ENCODE measurements at regions not wholly inside any gene's neighbourhood (a gene's known extent, or its start where the extent isn't known, plus 50 kb on each side); places are given as distances from the start of the nearest gene placed in this dataset.

- H3K4me2 ChIP-seq (ENCODE audit: insufficient read depth, low read length), result no peak overlapping the region
- dilution Hi-C loops (cut with MboI; ENCODE audit: extremely low pct_ligation_motif_present, low sequenced_read_pairs), result no loop called here
- ChIA-PET CTCF (no interaction called here), POLR2A (no interaction called here)
- H3K36me3 ChIP-seq (ENCODE audit: control insufficient read depth in 2 of 2, extremely low read depth in 1 of 2, insufficient read depth in 2 of 2, low read length in 2 of 2), result no peaks in the 10 kb centered on the region
- H3K9ac ChIP-seq (replicated peaks; ENCODE audit: extremely low read depth, insufficient read depth, low read length), result no peak overlapping the region
- no peak overlapping the region for H3K27ac ChIP-seq (ENCODE audit: insufficient read depth, low read depth, low read length)
- H3K9me3 ChIP-seq (replicated peaks; ENCODE audit: control insufficient read depth, insufficient read depth, low read length), result no peaks in the 10 kb centered on the region
- no peak for DNase-seq (ENCODE audit: low read depth, low spot score)
- TF ChIP-seq POLR2AphosphoS5 (IDR thresholded peaks at IDR 0.05; ENCODE audit: insufficient read depth, low read depth, low read length), result no peak
- no peak for TF ChIP-seq JUN (IDR thresholded peaks at IDR 0.05; ENCODE audit: borderline replicate concordance, insufficient read depth, insufficient read length, low read depth)
- no peak for TF ChIP-seq MYC (IDR thresholded peaks at IDR 0.05; ENCODE audit: low read depth, low read length)
- TF ChIP-seq GATA2 (IDR thresholded peaks at IDR 0.05; ENCODE audit: insufficient read depth, insufficient read length, low read depth, low read length), result no peak
- no peak for TF ChIP-seq EZH2 (IDR thresholded peaks at IDR 0.05; ENCODE audit: borderline replicate concordance, low read depth, low read length, severe bottlenecking)
- no peak for TF ChIP-seq POLR2A (IDR thresholded peaks at IDR 0.05; ENCODE audit: low read depth, low read length)
- TF ChIP-seq FOS (IDR thresholded peaks at IDR 0.05; ENCODE audit: borderline replicate concordance, insufficient read depth, low read length), result no peak
- TF ChIP-seq MAX (IDR thresholded peaks at IDR 0.05; ENCODE audit: insufficient read depth, insufficient read length), result no peak
- TF ChIP-seq CTCF (IDR thresholded peaks at IDR 0.05; ENCODE audit: extremely low read depth in 1 of 2, insufficient read depth in 1 of 2, low read depth in 1 of 2, low read length in 2 of 2), result no peak
- H3K9me1 ChIP-seq (replicated peaks; ENCODE audit: control insufficient read depth, extremely low read depth, insufficient read depth, low read length), result no peaks in the 10 kb centered on the region
- H3K4me3 ChIP-seq (replicated peaks in 1 of 3; ENCODE audit: insufficient read depth in 1 of 3, low read depth in 1 of 3, low read length in 3 of 3), result no peak overlapping the region
- no peaks in the 10 kb centered on the region for H3K4me1 ChIP-seq (ENCODE audit: control insufficient read depth, extremely low read depth, insufficient read depth, low read length)
- no peaks in the 10 kb centered on the region for H4K20me1 ChIP-seq (replicated peaks; ENCODE audit: control insufficient read depth, extremely low read depth, insufficient read depth, low read length)
- H3K79me2 ChIP-seq (ENCODE audit: control insufficient read depth, insufficient read depth, low read length), result no peaks in the 10 kb centered on the region
- H2AFZ ChIP-seq (ENCODE audit: low read depth, low read length), result no peak overlapping the region
- BruUV-seq (replicated peaks), result no TSS peak
- intact Hi-C loops (cut with micrococcal nuclease), result no loop called here
- peaks cover 0 to 3% of the 10 kb centered on the region in 2 experiments for H3K27me3 ChIP-seq (ENCODE audit: control insufficient read depth in 2 of 2, insufficient read depth in 2 of 2, low read length in 2 of 2)
- no peak for FAIRE-seq
Measured at GRCh38 chr7:1336509-1336908, 103.8 kb downstream of the UNCX start.
